ENCODE measurements at regions not wholly inside any gene's neighbourhood (a gene's known extent, or its start where the extent isn't known, plus 50 kb on each side); places are given as distances from the start of the nearest gene placed in this dataset.
A peak's percentile ranks its signal among the peaks of the same experiment; 100 is the strongest.

DNA sequence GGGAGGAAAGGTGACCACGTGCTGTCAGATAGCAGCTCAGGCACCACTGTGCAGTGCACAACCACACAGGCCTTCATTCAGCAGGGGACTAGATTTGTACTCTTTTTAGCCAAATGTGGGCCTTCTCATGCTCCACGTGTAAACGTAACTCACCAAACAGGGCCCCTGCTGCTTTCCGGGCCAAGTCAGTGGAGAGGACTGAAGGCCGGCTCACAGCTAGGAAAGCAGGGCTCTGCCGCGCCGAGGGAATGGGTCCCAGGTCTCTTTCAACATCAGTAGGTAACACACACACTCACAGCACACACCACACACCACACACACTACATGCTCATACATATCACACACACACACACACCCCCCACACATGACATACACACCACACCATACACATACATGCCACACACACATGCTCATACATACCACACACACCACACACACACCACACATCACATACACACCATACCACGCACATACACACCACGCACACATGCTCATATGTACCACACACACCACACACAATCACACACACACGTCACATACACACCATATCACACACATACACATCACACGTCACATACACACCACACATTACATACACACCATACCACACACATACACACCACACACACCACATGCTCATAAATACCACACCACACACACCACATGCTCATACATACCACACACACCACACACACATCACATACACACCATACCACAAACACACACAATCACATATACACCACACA lies 124.0 kb upstream of the ERG start (continued):
- TF ChIP-seq IKZF3 (tag by site-specific recombination; IDR thresholded peaks at IDR 0.05) (no peak), TRIM28 (IDR thresholded peaks at IDR 0.05; ENCODE audit: borderline replicate concordance, low read length) (no peak), ZNF404 (tag by site-specific recombination; IDR thresholded peaks at IDR 0.05) (no peak), ZNF184 (tag by site-specific recombination; IDR thresholded peaks at IDR 0.05) (no peak), YY1 (tag by site-specific recombination; IDR thresholded peaks at IDR 0.05) (no peak), ZNF138 (tag by site-specific recombination; IDR thresholded peaks at IDR 0.05; ENCODE audit: borderline replicate concordance) (no peak), MZF1 (tag by site-specific recombination; IDR thresholded peaks at IDR 0.05; ENCODE audit: borderline replicate concordance) (no peak), ZNF558 (tag by site-specific recombination; IDR thresholded peaks at IDR 0.05) (no peak), ZNF664 (tag by site-specific recombination; IDR thresholded peaks at IDR 0.05) (no peak), ZBTB21 (tag by site-specific recombination; IDR thresholded peaks at IDR 0.05) (no peak), KLF16 (tag by site-specific recombination; IDR thresholded peaks at IDR 0.05) (no peak), ZNF830 (tag by site-specific recombination; IDR thresholded peaks at IDR 0.05; ENCODE audit: low read depth) (no peak), KLF1 (tag by site-specific recombination; IDR thresholded peaks at IDR 0.05) (no peak), ZNF354C (tag by site-specific recombination; IDR thresholded peaks at IDR 0.05; ENCODE audit: borderline replicate concordance, low read depth) (no peak), SCRT2 (tag by site-specific recombination; IDR thresholded peaks at IDR 0.05) (no peak), ZNF16 (tag by site-specific recombination; IDR thresholded peaks at IDR 0.05; ENCODE audit: low read depth) (no peak), OSR2 (tag by site-specific recombination; IDR thresholded peaks at IDR 0.05) (no peak), ZBTB1 (tag by site-specific recombination; IDR thresholded peaks at IDR 0.05) (no peak), ZNF416 (tag by site-specific recombination; IDR thresholded peaks at IDR 0.05) (0 out of 2 replicates have a peak, but pooled peaks have one; percentile 16), HOXD13 (CRISPR knock-in tag; IDR thresholded peaks at IDR 0.05; ENCODE audit: borderline replicate concordance) (no peak)
- TF ChIP-seq, protein P1, sequence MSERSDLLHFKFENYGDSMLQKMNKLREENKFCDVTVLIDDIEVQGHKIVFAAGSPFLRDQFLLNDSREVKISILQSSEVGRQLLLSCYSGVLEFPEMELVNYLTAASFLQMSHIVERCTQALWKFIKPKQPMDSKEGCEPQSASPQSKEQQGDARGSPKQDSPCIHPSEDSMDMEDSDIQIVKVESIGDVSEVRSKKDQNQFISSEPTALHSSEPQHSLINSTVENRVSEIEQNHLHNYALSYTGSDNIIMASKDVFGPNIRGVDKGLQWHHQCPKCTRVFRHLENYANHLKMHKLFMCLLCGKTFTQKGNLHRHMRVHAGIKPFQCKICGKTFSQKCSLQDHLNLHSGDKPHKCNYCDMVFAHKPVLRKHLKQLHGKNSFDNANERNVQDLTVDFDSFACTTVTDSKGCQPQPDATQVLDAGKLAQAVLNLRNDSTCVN (tag by site-specific recombination; optimal IDR thresholded peaks at IDR 0.05): no peak
- TF ChIP-seq, protein P2, sequence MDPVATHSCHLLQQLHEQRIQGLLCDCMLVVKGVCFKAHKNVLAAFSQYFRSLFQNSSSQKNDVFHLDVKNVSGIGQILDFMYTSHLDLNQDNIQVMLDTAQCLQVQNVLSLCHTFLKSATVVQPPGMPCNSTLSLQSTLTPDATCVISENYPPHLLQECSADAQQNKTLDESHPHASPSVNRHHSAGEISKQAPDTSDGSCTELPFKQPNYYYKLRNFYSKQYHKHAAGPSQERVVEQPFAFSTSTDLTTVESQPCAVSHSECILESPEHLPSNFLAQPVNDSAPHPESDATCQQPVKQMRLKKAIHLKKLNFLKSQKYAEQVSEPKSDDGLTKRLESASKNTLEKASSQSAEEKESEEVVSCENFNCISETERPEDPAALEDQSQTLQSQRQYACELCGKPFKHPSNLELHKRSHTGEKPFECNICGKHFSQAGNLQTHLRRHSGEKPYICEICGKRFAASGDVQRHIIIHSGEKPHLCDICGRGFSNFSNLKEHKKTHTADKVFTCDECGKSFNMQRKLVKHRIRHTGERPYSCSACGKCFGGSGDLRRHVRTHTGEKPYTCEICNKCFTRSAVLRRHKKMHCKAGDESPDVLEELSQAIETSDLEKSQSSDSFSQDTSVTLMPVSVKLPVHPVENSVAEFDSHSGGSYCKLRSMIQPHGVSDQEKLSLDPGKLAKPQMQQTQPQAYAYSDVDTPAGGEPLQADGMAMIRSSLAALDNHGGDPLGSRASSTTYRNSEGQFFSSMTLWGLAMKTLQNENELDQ (tag by site-specific recombination; IDR thresholded peaks at IDR 0.05; ENCODE audit: low read depth): no peak
- TF ChIP-seq, protein P3, sequence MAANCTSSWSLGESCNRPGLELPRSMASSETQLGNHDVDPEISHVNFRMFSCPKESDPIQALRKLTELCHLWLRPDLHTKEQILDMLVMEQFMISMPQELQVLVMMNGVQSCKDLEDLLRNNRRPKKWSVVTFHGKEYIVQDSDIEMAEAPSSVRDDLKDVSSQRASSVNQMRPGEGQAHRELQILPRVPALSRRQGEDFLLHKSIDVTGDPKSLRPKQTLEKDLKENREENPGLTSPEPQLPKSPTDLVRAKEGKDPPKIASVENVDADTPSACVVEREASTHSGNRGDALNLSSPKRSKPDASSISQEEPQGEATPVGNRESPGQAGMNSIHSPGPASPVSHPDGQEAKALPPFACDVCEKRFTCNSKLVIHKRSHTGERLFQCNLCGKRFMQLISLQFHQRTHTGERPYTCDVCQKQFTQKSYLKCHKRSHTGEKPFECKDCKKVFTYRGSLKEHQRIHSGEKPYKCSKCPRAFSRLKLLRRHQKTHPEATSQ (tag by site-specific recombination; IDR thresholded peaks at IDR 0.05): 0 out of 2 replicates have a peak, but pooled peaks have one; percentile 81
- TF ChIP-seq, protein P4, sequence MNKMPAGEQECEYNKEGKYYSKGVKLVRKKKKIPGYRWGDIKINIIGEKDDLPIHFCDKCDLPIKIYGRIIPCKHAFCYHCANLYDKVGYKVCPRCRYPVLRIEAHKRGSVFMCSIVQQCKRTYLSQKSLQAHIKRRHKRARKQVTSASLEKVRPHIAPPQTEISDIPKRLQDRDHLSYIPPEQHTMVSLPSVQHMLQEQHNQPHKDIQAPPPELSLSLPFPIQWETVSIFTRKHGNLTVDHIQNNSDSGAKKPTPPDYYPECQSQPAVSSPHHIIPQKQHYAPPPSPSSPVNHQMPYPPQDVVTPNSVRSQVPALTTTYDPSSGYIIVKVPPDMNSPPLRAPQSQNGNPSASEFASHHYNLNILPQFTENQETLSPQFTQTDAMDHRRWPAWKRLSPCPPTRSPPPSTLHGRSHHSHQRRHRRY (tag by site-specific recombination; IDR thresholded peaks at IDR 0.05): no peak
- TF ChIP-seq, protein P5, sequence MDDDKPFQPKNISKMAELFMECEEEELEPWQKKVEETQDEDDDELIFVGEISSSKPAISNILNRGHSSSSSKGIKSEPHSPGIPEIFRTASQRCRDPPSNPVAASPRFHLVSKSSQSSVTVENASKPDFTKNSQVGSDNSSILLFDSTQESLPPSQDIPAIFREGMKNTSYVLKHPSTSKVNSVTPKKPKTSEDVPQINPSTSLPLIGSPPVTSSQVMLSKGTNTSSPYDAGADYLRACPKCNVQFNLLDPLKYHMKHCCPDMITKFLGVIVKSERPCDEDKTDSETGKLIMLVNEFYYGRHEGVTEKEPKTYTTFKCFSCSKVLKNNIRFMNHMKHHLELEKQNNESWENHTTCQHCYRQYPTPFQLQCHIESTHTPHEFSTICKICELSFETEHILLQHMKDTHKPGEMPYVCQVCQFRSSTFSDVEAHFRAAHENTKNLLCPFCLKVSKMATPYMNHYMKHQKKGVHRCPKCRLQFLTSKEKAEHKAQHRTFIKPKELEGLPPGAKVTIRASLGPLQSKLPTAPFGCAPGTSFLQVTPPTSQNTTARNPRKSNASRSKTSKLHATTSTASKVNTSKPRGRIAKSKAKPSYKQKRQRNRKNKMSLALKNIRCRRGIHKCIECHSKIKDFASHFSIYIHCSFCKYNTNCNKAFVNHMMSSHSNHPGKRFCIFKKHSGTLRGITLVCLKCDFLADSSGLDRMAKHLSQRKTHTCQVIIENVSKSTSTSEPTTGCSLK (tag by site-specific recombination; IDR thresholded peaks at IDR 0.05): 0 out of 2 replicates have a peak, but pooled peaks have one; percentile 39
- TF ChIP-seq, protein P6, sequence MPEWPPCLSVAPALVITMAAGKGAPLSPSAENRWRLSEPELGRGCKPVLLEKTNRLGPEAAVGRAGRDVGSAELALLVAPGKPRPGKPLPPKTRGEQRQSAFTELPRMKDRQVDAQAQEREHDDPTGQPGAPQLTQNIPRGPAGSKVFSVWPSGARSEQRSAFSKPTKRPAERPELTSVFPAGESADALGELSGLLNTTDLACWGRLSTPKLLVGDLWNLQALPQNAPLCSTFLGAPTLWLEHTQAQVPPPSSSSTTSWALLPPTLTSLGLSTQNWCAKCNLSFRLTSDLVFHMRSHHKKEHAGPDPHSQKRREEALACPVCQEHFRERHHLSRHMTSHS (tag by site-specific recombination; IDR thresholded peaks at IDR 0.05): no peak; the same call in 1 of the 2 replicates
- TF ChIP-seq, protein P7, sequence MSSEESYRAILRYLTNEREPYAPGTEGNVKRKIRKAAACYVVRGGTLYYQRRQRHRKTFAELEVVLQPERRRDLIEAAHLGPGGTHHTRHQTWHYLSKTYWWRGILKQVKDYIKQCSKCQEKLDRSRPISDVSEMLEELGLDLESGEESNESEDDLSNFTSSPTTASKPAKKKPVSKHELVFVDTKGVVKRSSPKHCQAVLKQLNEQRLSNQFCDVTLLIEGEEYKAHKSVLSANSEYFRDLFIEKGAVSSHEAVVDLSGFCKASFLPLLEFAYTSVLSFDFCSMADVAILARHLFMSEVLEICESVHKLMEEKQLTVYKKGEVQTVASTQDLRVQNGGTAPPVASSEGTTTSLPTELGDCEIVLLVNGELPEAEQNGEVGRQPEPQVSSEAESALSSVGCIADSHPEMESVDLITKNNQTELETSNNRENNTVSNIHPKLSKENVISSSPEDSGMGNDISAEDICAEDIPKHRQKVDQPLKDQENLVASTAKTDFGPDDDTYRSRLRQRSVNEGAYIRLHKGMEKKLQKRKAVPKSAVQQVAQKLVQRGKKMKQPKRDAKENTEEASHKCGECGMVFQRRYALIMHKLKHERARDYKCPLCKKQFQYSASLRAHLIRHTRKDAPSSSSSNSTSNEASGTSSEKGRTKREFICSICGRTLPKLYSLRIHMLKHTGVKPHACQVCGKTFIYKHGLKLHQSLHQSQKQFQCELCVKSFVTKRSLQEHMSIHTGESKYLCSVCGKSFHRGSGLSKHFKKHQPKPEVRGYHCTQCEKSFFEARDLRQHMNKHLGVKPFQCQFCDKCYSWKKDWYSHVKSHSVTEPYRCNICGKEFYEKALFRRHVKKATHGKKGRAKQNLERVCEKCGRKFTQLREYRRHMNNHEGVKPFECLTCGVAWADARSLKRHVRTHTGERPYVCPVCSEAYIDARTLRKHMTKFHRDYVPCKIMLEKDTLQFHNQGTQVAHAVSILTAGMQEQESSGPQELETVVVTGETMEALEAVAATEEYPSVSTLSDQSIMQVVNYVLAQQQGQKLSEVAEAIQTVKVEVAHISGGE (tag by site-specific recombination; conservative IDR thresholded peaks at IDR 0.05; ENCODE audit: low read depth): no peak
